Activated CD4-positive, CD25-positive, alpha-beta regulatory T cell treated with anti-CD3 and anti-CD28 coated beads, Interleukin-2, amount 50 U/mL, for 24 hours (primary cell): ENCODE measurements at regions not wholly inside any gene's neighbourhood (a gene's known extent, or its start where the extent isn't known, plus 50 kb on each side); places are given as distances from the start of the nearest gene placed in this dataset.
"Not testable (repeated sequence)": the region's sequence is repeated elsewhere in the genome, so short reads cannot be mapped to it uniquely, and the experiment has no call there.

Source experiments
- ATAC-seq, 2 donors: fragments of 150-1000 bp; cut with Tn5 transposase; one replicate each; pipeline ENCODE4 v1.10.0; 2021; ENCODE audit warnings: mild to moderate bottlenecking in 1 of 2, moderate library complexity in 1 of 2

DNA sequence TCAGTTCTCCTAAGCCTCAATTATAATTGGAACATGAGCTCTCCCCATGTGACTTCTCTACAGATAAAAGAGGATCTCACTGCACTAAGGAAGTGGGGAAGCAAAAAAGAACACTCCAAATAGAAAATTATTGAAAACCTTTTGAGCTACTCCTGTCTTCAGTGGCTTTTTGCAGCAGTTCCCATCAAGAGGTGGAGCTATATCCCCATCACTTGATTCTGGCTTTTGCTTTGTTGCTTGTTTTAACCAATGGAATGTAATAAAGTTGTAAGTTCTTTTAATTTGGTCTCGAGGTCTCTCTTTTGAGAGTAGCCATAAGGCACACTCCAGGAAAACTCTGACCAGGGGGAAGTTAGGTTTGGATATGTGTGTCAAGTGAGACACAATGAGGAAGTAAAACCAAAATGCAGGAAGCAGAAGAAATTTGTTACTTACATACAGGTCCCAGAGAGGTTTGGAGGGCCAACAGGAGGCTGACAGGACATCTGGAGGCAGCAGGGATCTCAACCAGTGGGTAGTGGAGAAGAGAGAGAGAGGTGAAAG lies 569.4 kb downstream of the HTR7 start:
- ATAC-seq, result no peak

DNA sequence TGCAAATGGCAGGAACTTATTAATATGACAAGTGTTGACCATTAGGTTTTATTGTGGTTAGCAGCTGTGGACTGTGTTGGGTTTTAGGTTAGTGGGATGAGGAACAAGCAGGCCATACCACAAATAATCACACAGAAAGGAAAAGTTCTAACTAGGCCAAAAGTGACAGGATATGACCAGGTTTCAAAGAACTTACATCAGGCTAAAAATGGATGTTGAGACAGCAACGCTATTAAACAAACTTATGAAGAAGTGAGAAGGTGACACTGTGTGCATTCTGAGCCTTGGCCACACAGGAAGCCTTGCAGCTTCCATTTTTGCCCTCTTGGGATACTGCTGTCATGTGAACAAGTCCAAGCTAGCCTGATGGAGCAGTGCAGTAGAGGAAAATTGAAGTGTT lies 568.8 kb downstream of the HTR7 start:
- no peak for ATAC-seq

DNA sequence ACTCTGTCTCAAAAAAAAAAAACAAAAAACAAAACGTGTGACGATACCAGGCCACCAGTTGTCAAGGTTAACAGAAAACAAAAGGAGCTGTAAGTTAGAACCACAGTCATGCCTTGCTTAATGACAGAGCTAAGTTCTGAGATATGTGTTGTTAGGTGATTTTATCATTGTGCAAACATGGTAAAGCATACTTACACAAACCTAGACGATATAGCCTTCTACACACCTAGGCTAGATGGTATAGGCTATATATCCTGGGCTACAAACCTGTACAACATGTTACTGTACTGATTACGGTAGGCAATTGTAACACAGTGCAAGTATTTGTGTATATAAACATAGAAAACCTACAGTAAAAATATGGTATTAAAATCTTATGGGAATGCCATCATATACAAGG lies 564.2 kb downstream of the HTR7 start:
- ATAC-seq, result no peak

GRCh38 chr10:90294821-90295540 lies 562.9 kb downstream of the HTR7 start:
- ATAC-seq, result not testable (repeated sequence)

- not testable (repeated sequence) for ATAC-seq
Observed at GRCh38 chr10:90302031-90302430, 555.8 kb downstream of the HTR7 start.

- ATAC-seq, result no peak
Observed at GRCh38 chr10:90302758-90303481, 554.9 kb downstream of the HTR7 start.

DNA sequence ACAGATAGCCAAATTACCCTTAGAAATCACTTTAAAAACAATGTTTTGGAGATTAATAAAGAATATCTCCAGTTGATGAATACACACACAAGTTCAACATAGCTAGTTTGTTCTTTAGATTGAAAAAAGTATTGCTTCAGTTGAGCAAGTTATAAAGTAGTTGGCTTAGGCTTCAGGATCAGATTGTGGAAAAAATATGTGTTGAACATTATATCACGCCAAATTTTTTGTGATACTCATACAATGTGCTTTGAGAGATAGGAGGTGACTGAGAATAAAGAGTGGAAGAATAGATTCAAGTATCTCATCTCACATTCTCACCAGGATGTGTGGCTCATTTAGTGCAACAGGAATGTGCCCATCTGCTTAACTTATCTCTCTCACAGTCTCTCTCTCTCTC lies 553.3 kb downstream of the HTR7 start:
- ATAC-seq, result no peak

DNA sequence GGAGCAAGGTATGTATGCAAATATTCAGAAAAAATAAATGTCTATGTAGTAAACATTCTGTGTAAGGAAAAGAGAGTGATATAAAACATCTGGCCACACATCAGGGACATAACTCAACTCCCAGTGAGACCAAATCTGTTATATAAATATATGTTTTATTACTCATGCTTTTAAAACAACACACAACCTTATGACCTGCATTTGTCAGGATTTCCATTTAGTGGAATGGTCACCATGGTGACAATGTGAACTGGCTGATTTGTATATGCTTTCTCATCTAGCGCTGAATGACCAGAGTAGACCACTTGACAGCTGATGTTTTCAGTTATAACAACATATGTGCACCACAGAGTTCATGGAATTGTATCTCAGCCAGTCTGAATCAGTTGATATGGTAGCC lies 551.7 kb downstream of the HTR7 start:
- no peak for ATAC-seq

- ATAC-seq, result no peak
Observed at GRCh38 chr10:90308223-90308622, 549.6 kb downstream of the HTR7 start.

DNA sequence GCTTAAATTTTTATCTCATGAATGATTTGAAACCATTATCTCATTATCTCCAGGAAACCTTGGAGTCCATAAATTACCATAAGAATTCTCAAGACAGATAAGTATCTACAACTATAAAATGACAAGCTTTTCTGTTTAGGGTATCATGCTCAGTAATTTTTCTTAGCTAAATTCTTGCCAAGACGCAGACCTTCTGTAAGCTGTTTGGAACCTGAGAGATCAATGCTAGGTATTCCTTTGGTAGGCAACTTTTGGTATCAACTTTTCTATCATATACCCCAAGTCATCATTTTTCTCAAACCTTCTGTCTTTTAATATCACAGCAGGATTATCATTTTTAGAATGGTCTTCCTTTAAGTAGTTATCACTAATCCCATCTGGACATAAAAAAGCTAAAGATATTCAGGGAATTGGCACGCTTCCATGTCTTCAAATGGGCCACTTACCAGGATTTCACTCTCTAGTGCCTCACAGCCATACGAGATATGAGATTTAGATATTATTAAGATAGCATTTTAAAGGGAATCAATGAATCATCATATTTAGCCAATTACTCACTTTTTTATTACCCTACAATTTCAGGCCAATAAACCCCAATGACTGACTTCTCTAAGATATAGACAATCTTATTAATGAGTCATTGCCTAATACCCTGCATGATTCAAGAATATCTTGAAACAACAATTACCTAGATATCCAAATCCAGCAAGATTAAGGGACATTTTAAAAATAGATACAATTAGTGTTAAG lies 544.1 kb downstream of the HTR7 start:
- ATAC-seq, result no peak

DNA sequence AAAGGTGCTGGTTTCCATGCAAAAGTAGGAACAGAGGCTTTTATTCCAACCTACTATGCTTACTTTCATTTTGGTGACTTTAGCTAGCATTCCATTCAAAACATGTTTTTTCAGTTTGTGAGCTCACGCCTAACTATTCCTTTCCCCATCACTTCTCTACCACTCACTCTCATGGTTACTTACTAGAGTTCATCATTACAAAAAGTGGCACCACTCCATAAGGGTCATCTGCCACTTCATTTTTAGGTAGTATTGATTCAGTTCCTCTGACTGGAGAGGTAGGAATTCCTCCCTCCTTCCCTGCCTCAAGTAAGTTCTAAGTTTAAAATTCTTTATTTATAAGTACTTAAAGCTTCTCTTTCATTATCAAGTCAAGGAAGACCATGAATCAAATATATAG lies 543.1 kb downstream of the HTR7 start:
- no peak for ATAC-seq

GRCh38 chr10:90317172-90317571 lies 540.7 kb downstream of the HTR7 start:
- no peak for ATAC-seq

DNA sequence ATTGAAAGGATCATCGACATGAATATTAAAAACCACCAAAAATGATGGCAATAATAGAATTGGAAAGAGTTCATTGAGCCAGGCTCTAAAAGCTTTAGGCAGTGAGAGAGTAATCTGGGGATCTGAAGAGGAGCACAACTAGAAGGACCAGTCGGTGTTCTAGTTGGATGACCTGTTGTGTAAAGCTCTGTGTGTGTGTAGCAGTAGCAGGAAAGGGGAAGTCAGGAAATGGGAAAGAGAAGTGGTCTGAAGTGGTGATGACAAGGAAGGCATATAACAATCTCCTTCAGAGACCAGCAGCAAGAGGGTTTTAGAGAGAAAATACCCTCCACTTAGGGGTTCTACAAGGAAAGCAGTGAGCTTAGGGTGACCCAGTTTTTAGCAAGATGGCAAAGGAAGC lies 539.2 kb downstream of the HTR7 start:
- no peak for ATAC-seq

DNA sequence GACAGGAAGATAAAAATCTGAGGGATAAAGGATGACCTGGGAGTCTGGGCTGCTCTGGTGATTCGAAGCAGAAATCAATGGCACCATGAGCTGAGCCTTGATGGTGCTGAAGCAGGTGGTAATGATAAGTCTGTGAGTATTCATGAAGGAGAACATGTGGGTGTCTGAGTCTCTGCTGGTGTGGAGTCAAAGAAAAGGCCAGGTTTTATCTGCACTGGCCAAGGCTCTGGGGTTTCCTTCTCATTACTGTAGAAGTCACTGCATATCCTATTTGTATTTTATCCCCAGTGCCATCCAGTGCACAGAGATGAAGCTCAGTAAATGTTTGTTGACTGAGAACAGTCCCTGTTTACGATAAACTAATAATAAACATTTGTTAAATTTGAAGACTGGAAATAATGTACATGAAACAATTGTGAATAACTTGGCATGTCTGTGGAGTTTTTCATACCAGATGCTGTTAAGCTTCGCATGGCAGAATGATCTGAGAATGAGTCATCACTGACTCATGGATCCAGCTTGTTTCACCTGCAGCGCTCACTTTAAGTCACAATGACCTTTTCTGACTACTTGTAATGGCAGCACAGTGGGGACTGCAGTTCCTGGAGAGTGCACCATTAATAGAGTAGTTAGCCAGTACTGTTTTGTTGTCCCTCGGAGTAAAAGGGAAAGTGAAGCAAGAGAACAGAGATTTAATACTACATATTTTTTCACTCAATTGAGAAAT lies 538.5 kb downstream of the HTR7 start:
- peak; percentile 53 to 64 for ATAC-seq

GRCh38 chr10:90321132-90321816 lies 536.6 kb downstream of the HTR7 start:
- ATAC-seq, result no peak

DNA sequence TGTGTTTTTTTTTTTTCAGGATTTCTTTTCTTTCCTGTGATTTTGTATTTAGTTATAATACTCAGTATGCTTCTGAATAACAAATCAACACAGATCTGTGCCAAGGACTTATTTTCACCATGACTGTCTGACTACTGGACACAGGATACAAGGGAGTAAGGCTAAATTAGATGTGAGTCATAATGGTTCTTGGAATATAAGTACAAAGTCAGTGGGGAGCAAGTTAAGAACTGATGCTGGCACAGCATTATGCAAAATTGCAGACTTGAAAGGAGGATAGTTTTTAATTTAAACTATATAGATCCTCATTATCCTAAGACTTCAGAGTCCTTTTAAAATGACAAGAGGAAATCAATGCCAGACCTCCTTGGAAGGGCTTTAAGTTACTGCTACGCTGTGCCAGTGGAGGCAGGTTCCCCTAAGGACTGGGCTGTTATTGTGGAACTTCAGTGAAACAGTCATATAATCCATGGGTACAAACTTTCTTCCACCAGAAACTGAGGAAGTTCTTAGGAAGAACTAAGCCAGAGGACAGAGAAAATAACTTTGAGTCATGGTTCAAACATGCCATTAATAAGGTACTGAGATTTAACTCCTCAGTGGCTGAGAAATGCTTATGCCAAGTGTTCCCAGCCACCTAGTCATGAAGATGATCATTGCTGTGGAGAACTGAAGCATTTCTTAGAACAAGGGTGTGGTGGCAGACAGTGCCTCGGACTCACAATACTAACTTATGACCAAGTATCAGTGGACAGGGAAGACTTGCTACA lies 531.2 kb downstream of the HTR7 start:
- ATAC-seq, result no peak

- no peak for ATAC-seq
Observed at GRCh38 chr10:90327611-90328010, 530.2 kb downstream of the HTR7 start.

DNA sequence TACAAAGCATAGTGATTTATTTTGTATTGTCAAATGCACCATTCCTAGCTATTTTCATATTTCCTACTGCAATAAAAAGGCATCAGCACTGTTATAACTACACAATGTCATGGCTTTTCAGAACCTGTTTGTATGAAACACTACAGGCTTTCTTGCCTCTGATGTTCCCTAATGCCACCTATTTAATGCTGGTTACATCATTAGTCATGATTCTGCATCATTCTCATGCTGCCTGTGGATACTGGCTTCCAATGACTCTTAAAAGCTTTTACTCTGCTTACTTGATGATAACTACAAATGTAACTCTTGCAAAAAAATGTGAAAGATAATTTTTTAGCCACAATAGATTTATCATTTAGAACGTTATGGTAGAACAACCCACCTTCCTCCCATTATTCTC lies 529.4 kb downstream of the HTR7 start:
- no peak for ATAC-seq

- no peak for ATAC-seq
Observed at GRCh38 chr10:90328896-90329295, 528.9 kb downstream of the HTR7 start.

DNA sequence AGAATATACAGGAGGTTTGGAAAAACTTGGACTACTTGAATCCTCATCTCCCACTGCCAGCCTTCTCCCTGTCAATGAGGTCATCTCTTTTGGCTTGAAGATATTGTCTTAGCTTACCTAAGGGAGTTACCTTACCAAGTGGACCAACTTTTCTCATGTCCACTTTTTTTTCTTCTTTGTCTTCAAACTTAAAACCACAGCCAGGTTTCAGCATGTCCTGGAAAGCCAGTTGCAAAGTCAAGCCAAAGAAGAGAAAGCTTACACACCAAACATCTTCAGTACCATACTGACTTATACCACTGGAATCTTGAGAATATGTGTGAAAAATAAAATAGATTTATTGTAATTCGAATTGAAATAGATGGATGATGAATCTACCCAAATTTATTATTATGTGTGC lies 520.5 kb downstream of the HTR7 start:
- no peak for ATAC-seq

DNA sequence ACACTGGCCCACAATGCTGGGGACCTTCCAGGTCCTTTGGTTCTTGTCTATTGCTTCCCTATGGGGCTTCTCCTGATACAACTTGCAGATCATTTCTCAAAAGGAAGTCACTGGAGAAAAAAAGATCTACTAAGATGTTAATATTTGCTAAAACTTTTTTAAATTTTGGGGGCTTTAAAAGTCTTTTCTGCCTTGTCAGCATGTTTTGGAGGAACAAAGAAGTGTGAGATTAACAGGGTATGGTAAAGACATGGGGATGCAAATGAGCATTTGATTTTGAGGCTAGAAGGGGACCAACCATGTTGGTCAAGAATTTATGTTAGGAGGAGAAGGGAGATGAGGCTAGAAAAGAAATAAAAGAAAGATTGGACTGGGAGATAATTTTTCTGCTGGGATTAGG lies 515.4 kb downstream of the HTR7 start:
- ATAC-seq, result no peak
